ENCODE measurements at regions not wholly inside any gene's neighbourhood (a gene's known extent, or its start where the extent isn't known, plus 50 kb on each side); places are given as distances from the start of the nearest gene placed in this dataset.

DNA sequence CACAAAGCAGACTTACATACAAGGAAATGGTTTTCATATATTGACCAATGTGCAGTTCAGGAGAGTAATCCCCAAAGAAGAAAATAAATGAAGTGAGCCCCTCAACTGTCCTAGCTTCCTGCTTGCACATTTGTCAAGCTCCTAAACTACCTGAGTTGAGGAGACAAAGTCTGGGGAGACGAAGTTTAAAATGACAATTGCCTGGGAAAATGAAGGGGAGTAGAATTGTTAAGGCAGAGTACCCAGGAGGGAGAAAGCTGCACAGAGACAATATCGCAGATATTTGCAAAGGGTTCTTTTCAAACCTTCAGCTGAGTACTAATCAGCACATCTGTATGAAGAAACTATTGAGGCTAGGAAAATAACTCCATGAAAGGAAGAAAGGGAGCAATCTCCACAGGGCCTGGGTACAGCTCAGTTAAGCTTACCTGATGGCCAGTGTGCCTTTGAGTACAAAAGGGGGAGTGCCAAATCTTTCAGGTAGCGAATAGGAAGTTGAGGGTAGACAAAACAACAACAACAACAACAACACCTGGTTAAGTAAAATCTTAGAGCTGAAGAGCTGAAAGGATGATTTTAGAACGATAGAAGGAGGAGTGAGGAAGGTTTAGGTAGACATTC, 1700.1 kb upstream of the PRR20A start:
- Histone ChIP-seq H3K4me3 (ENCODE audit: low read depth, low read length) (no peak overlapping the region), H3K27me3 (ENCODE audit: insufficient read depth, low read depth, severe bottlenecking) (no peaks in the 10 kb centered on the region), H3K9me3 (ENCODE audit: severe bottlenecking) (no peaks in the 10 kb centered on the region), H3K36me3 (no peaks in the 10 kb centered on the region), H3K27ac (no peak overlapping the region)
- no peak for DNase-seq
- TF ChIP-seq, protein P1, sequence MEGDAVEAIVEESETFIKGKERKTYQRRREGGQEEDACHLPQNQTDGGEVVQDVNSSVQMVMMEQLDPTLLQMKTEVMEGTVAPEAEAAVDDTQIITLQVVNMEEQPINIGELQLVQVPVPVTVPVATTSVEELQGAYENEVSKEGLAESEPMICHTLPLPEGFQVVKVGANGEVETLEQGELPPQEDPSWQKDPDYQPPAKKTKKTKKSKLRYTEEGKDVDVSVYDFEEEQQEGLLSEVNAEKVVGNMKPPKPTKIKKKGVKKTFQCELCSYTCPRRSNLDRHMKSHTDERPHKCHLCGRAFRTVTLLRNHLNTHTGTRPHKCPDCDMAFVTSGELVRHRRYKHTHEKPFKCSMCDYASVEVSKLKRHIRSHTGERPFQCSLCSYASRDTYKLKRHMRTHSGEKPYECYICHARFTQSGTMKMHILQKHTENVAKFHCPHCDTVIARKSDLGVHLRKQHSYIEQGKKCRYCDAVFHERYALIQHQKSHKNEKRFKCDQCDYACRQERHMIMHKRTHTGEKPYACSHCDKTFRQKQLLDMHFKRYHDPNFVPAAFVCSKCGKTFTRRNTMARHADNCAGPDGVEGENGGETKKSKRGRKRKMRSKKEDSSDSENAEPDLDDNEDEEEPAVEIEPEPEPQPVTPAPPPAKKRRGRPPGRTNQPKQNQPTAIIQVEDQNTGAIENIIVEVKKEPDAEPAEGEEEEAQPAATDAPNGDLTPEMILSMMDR (IDR thresholded peaks at IDR 0.05; ENCODE audit: low read depth, low read length): no peak

DNA sequence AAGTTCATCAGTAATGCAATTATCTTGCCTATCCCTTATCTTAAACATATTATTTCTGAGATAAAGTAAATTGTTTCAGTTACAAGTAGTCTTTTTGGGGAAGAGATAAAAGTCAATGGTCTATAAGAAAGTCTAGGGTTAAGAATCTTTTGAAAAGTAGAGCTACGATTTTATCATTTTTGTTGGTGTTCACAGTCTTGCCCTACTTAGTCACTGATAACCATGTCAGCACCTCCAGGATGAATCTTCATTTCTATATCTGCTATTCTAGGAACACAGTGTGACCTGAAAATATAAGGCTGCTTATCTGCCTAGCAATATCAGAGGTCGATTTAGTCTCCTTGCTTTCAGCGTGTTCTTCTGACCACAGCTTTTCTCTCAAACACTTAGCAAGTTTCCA, 1676.5 kb upstream of the PRR20A start:
- Histone ChIP-seq H3K9me3 (ENCODE audit: severe bottlenecking) (no peaks in the 10 kb centered on the region), H3K27me3 (ENCODE audit: insufficient read depth, low read depth, severe bottlenecking) (no peaks in the 10 kb centered on the region), H3K36me3 (no peaks in the 10 kb centered on the region), H3K27ac (no peak overlapping the region), H3K4me3 (ENCODE audit: low read depth, low read length) (no peak overlapping the region)
- TF ChIP-seq, protein P1 (IDR thresholded peaks at IDR 0.05; ENCODE audit: low read depth, low read length): no peak
- DNase-seq: no peak

DNA sequence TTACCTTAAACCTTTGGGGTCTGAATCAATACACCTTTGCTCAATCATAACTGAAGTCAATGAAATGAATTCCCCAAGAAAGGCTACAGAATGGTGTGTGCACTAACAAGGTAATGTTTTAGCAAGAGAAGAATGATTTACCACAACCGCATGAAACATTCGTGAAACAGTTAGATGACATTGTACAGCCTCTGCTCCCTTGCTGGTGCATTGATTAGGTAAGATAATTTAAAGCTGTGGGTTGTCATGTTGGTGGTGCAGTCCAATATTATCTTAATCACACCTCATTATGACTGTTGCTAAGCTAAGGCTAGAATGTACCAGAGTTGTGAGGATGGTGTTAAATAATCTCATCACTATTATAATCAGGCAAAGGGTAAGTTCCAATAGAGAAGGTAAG, 1673.2 kb upstream of the PRR20A start:
- TF ChIP-seq, protein P1 (IDR thresholded peaks at IDR 0.05; ENCODE audit: low read depth, low read length): no peak
- Histone ChIP-seq H3K36me3 (no peaks in the 10 kb centered on the region), H3K27me3 (ENCODE audit: insufficient read depth, low read depth, severe bottlenecking) (no peaks in the 10 kb centered on the region), H3K4me3 (ENCODE audit: low read depth, low read length) (no peak overlapping the region), H3K9me3 (ENCODE audit: severe bottlenecking) (no peaks in the 10 kb centered on the region), H3K27ac (no peak overlapping the region)
- no peak for DNase-seq

DNA sequence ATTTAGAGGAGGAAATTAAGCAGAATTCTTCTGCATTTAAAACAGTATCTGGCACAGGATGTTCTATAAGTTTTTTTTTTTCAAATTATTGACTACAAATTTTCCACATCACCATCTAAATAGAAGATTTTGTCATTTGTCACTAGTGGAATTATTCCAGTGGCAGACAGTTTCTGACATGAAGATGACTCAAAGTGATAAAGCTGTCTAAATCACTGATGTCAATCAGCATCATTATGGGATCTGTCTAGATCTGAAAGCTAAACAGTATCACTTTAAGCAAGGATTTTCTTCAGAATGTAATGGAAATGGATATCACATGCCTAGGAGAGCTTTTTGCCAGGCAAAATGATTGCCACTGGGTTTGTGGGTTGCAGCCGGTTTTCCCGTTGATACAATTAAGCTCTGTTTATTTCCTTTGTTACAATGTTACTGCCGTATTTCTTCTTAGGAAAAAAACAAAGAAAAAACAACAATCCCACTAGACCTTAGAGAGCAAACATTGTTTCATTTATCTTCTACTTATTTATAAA, 1657.0 kb upstream of the PRR20A start:
- no peak overlapping the region for H3K4me3 ChIP-seq (ENCODE audit: low read depth, low read length)
- no peak for DNase-seq

DNA sequence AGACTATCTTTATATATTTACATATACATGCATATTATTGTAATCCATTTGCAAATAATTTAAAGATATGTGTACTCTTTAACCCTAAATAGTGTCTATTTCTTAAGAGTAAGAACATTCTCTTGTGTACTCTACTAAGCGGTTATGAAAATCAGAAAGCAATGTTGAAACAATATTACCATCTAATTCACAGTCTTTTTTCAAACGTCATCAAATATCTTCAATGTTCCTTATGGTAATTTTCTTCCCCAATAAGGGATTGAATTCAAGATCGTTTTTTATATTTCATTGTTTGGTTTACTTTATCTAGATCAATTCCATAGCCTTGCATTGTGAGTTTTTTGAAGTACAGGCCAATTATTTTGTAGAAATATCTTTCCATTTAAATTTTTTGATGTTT, 1647.4 kb upstream of the PRR20A start:
- H3K9me3 ChIP-seq (ENCODE audit: severe bottlenecking): no peaks in the 10 kb centered on the region
- TF ChIP-seq, protein P1 (IDR thresholded peaks at IDR 0.05; ENCODE audit: low read depth, low read length): no peak

More for the DNA sequence above, 1657.0 kb upstream of the PRR20A start:
- no peaks in the 10 kb centered on the region for H3K27me3 ChIP-seq (ENCODE audit: insufficient read depth, low read depth, severe bottlenecking)
- no peaks in the 10 kb centered on the region for H3K36me3 ChIP-seq
- no peak overlapping the region for H3K27ac ChIP-seq
- TF ChIP-seq, protein P1 (IDR thresholded peaks at IDR 0.05; ENCODE audit: low read depth, low read length): no peak
- H3K9me3 ChIP-seq (ENCODE audit: severe bottlenecking): no peaks in the 10 kb centered on the region

DNA sequence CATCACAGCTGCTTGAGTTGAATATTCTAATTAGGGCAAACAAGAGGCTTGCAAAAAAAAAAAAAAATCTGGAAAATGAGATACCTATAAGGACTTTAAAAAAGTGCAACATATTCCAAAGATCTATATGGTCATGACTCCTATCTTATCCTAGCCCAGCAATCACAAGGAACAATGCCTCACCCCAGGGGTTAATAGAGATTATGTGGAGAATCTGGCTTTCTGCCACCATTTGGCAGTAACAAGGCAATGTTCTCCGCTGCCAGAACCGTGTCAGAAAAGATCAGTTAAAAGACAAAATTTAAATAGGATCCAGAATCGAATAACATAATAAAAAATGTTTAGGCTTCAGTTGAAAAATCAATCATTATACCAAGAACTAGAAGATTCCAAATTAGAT, 1643.2 kb upstream of the PRR20A start:
- TF ChIP-seq, protein P1 (IDR thresholded peaks at IDR 0.05; ENCODE audit: low read depth, low read length): no peak
- H3K27me3 ChIP-seq (ENCODE audit: insufficient read depth, low read depth, severe bottlenecking): no peaks in the 10 kb centered on the region
- H3K9me3 ChIP-seq (ENCODE audit: severe bottlenecking): no peaks in the 10 kb centered on the region
- H3K36me3 ChIP-seq: no peaks in the 10 kb centered on the region
- no peak overlapping the region for H3K27ac ChIP-seq
- no peak for DNase-seq
- H3K4me3 ChIP-seq (ENCODE audit: low read depth, low read length): no peak overlapping the region

More for the DNA sequence above, 1647.4 kb upstream of the PRR20A start:
- no peak overlapping the region for H3K4me3 ChIP-seq (ENCODE audit: low read depth, low read length)
- no peaks in the 10 kb centered on the region for H3K36me3 ChIP-seq
- H3K27me3 ChIP-seq (ENCODE audit: insufficient read depth, low read depth, severe bottlenecking): no peaks in the 10 kb centered on the region
- H3K27ac ChIP-seq: no peak overlapping the region
- DNase-seq: no peak
